GM12878 (cell line): ENCODE measurements at regions not wholly inside any gene's neighbourhood (a gene's known extent, or its start where the extent isn't known, plus 50 kb on each side); places are given as distances from the start of the nearest gene placed in this dataset.

ENCODE experiments used
- CTCF ChIP-seq, 3 experiments: IDR thresholded peaks in 2 of 3; conservative IDR thresholded peaks in 1 of 3; 2 replicates each; pipeline ENCODE4 v1.5.1; 2011; ENCODE audit warnings: low read depth in 3 of 3, low read length in 3 of 3, mild to moderate bottlenecking in 3 of 3, control low read depth in 2 of 3, moderate library complexity in 2 of 3, inconsistent platforms in 1 of 3, mixed read lengths in 1 of 3; ENCODE audit not compliant: control insufficient read depth in 2 of 3, insufficient read depth in 1 of 3; ENCODE audit errors: extremely low read depth in 1 of 3
- GABPA ChIP-seq: IDR thresholded peaks from 2 replicates; pipeline ENCODE4 v1.6.1; 2014; ENCODE audit warnings: antibody characterized with exemption, low read depth, mild to moderate bottlenecking, inconsistent platforms
- JUND ChIP-seq: IDR thresholded peaks from 2 replicates; pipeline ENCODE4 v1.6.1; 2012; ENCODE audit warnings: low read depth, mild to moderate bottlenecking, low read length, improper control_type of control experiment, moderate library complexity
- PBX3 ChIP-seq: IDR thresholded peaks from 2 replicates; pipeline ENCODE4 v1.6.1; 2011; ENCODE audit warnings: mild to moderate bottlenecking, low read depth, low read length, moderate library complexity; ENCODE audit not compliant: insufficient replicate concordance
- POU2F2 ChIP-seq: IDR thresholded peaks from 3 replicates; pipeline ENCODE4 v1.6.1; 2011; ENCODE audit warnings: low read depth, mild to moderate bottlenecking, low read length, borderline replicate concordance
- SMC3 ChIP-seq: IDR thresholded peaks from 2 replicates; pipeline ENCODE4 v1.6.1; 2011; ENCODE audit warnings: low read length, improper control_type of control experiment, borderline replicate concordance
- ZBTB4 ChIP-seq: fragments of 450-650 bp; formaldehyde crosslinking; IDR thresholded peaks from 2 replicates; pipeline ENCODE4 v1.4.0; 2022; ENCODE audit warnings: mild to moderate bottlenecking, moderate library complexity
- ZBTB40 ChIP-seq: fragments of 450-650 bp; IDR thresholded peaks from 2 replicates; pipeline ENCODE4 v1.6.1; 2016; ENCODE audit warnings: mild to moderate bottlenecking, moderate library complexity, borderline replicate concordance
- ZNF24 ChIP-seq: fragments of 450-650 bp; IDR thresholded peaks from 2 replicates; pipeline ENCODE4 v1.6.1; 2017; ENCODE audit warnings: antibody characterized with exemption, mild to moderate bottlenecking

- TF ChIP-seq SMC3 = no peak
- no peak for TF ChIP-seq ZBTB40
- no peak for TF ChIP-seq ZNF24
- TF ChIP-seq PBX3 = no peak
- no peak for TF ChIP-seq CTCF (IDR thresholded peaks at IDR 0.05 in 2 of 3, conservative IDR thresholded peaks at IDR 0.05 in 1 of 3; ENCODE audit: control insufficient read depth in 2 of 3, extremely low read depth in 1 of 3, insufficient read depth in 1 of 3, low read depth in 3 of 3, low read length in 3 of 3)
- TF ChIP-seq POU2F2 = no peak
- no peak for TF ChIP-seq ZBTB4 (CRISPR knock-in tag)
- TF ChIP-seq JUND = no peak
- TF ChIP-seq GABPA = no peak
Observed at GRCh38 chr1:238499021-238499420, 608.3 kb upstream of the ZP4 start.
